ENCODE measurements at regions not wholly inside any gene's neighbourhood (a gene's known extent, or its start where the extent isn't known, plus 50 kb on each side); places are given as distances from the start of the nearest gene placed in this dataset.

- no peak for DNase-seq (ENCODE audit: extremely low spot score, insufficient read length, low read depth)
- no peak for FAIRE-seq
Observed at GRCh38 chr10:29169021-29169420, 119.8 kb upstream of the LYZL1 start.

GRCh38 chr10:29171717-29172116 is 117.2 kb upstream of the LYZL1 start:
- DNase-seq (ENCODE audit: extremely low spot score, insufficient read length, low read depth) (no peak), FAIRE-seq (no peak)

GRCh38 chr10:29174389-29174788 is 114.5 kb upstream of the LYZL1 start:
- FAIRE-seq = no peak
- DNase-seq (ENCODE audit: extremely low spot score, insufficient read length, low read depth) = no peak

- DNase-seq (ENCODE audit: extremely low spot score, insufficient read length, low read depth) (no peak), FAIRE-seq (no peak)
Observed at GRCh38 chr10:29176845-29177832, 111.7 kb upstream of the LYZL1 start.

GRCh38 chr10:29181936-29182335 is 106.9 kb upstream of the LYZL1 start:
- no peak for DNase-seq (ENCODE audit: extremely low spot score, insufficient read length, low read depth)
- no peak for FAIRE-seq

GRCh38 chr10:29183301-29183945 is 105.4 kb upstream of the LYZL1 start:
- FAIRE-seq (no peak), DNase-seq (ENCODE audit: extremely low spot score, insufficient read length, low read depth) (no peak)

GRCh38 chr10:29184205-29185000 is 104.5 kb upstream of the LYZL1 start:
- FAIRE-seq (no peak), DNase-seq (ENCODE audit: extremely low spot score, insufficient read length, low read depth) (no peak)

- FAIRE-seq (no peak), DNase-seq (ENCODE audit: extremely low spot score, insufficient read length, low read depth) (no peak)
Observed at GRCh38 chr10:29185050-29185449, 103.8 kb upstream of the LYZL1 start.

GRCh38 chr10:29186221-29186620 is 102.6 kb upstream of the LYZL1 start:
- no peak for FAIRE-seq
- no peak for DNase-seq (ENCODE audit: extremely low spot score, insufficient read length, low read depth)

GRCh38 chr10:29189256-29189655 is 99.6 kb upstream of the LYZL1 start:
- FAIRE-seq = no peak

GRCh38 chr10:29191674-29192073 is 97.2 kb upstream of the LYZL1 start:
- DNase-seq (ENCODE audit: extremely low spot score, insufficient read length, low read depth) = no peak
- no peak for FAIRE-seq

More at GRCh38 chr10:29189256-29189655, 99.6 kb upstream of the LYZL1 start:
- DNase-seq (ENCODE audit: extremely low spot score, insufficient read length, low read depth) = no peak

GRCh38 chr10:29199339-29199738 is 89.5 kb upstream of the LYZL1 start:
- DNase-seq (ENCODE audit: extremely low spot score, insufficient read length, low read depth) (no peak), FAIRE-seq (no peak)

GRCh38 chr10:29199941-29200679 is 88.8 kb upstream of the LYZL1 start:
- FAIRE-seq = no peak
- no peak for DNase-seq (ENCODE audit: extremely low spot score, insufficient read length, low read depth)

- DNase-seq (ENCODE audit: extremely low spot score, insufficient read length, low read depth) (no peak), FAIRE-seq (no peak)
Observed at GRCh38 chr10:29202386-29202940, 86.4 kb upstream of the LYZL1 start.

GRCh38 chr10:29203432-29203831 is 85.4 kb upstream of the LYZL1 start:
- FAIRE-seq = no peak
- DNase-seq (ENCODE audit: extremely low spot score, insufficient read length, low read depth) = no peak

GRCh38 chr10:29204070-29204800 is 84.6 kb upstream of the LYZL1 start:
- FAIRE-seq (no peak), DNase-seq (ENCODE audit: extremely low spot score, insufficient read length, low read depth) (no peak)

GRCh38 chr10:29205787-29206186 is 83.1 kb upstream of the LYZL1 start:
- DNase-seq (ENCODE audit: extremely low spot score, insufficient read length, low read depth) = no peak
- no peak for FAIRE-seq

- FAIRE-seq = no peak
- DNase-seq (ENCODE audit: extremely low spot score, insufficient read length, low read depth) = no peak
Observed at GRCh38 chr10:29208845-29209244, 80.0 kb upstream of the LYZL1 start.

GRCh38 chr10:29209830-29210229 is 79.0 kb upstream of the LYZL1 start:
- FAIRE-seq (no peak), DNase-seq (ENCODE audit: extremely low spot score, insufficient read length, low read depth) (no peak)
